ENCODE measurements at regions not wholly inside any gene's neighbourhood (a gene's known extent, or its start where the extent isn't known, plus 50 kb on each side); places are given as distances from the start of the nearest gene placed in this dataset.

- DNase-seq = no peak
Observed at GRCh38 chr5:117286813-117287212, 712.2 kb upstream of the SEMA6A start.

GRCh38 chr5:117271656-117272055, 697.0 kb upstream of the SEMA6A start:
- peak; percentile 42 for DNase-seq

GRCh38 chr5:117266280-117266679, 691.7 kb upstream of the SEMA6A start:
- DNase-seq = no peak

- DNase-seq = peak; percentile 37
Observed at GRCh38 chr5:117263231-117263630, 688.6 kb upstream of the SEMA6A start.

GRCh38 chr5:117262572-117263131, 688.0 kb upstream of the SEMA6A start:
- no peak for DNase-seq

GRCh38 chr5:117261948-117262571, 687.4 kb upstream of the SEMA6A start:
- no peak for DNase-seq

- DNase-seq = no peak
Observed at GRCh38 chr5:117255211-117256027, 680.8 kb upstream of the SEMA6A start.

GRCh38 chr5:117252566-117252965, 677.9 kb upstream of the SEMA6A start:
- DNase-seq = no peak

GRCh38 chr5:117249086-117249815, 674.6 kb upstream of the SEMA6A start:
- DNase-seq = no peak

- no peak for DNase-seq
Observed at GRCh38 chr5:117246424-117246823, 671.8 kb upstream of the SEMA6A start.

- no peak for DNase-seq
Observed at GRCh38 chr5:117245130-117245529, 670.5 kb upstream of the SEMA6A start.

GRCh38 chr5:117242028-117242427, 667.4 kb upstream of the SEMA6A start:
- DNase-seq = no peak

- no peak for DNase-seq
Observed at GRCh38 chr5:117236941-117237340, 662.3 kb upstream of the SEMA6A start.

GRCh38 chr5:117235786-117236185, 661.2 kb upstream of the SEMA6A start:
- no peak for DNase-seq

- DNase-seq = no peak
Observed at GRCh38 chr5:117230375-117230774, 655.8 kb upstream of the SEMA6A start.

- no peak for DNase-seq
Observed at GRCh38 chr5:117220730-117221129, 646.1 kb upstream of the SEMA6A start.

- DNase-seq = no peak
Observed at GRCh38 chr5:117218789-117219188, 644.2 kb upstream of the SEMA6A start.

- no peak for DNase-seq
Observed at GRCh38 chr5:117212866-117213265, 638.2 kb upstream of the SEMA6A start.

- DNase-seq = no peak
Observed at GRCh38 chr5:117210796-117211195, 636.2 kb upstream of the SEMA6A start.

GRCh38 chr5:117209479-117209878, 634.9 kb upstream of the SEMA6A start:
- no peak for DNase-seq

- no peak for DNase-seq
Observed at GRCh38 chr5:117207088-117207668, 632.6 kb upstream of the SEMA6A start.

GRCh38 chr5:117205894-117206293, 631.3 kb upstream of the SEMA6A start:
- DNase-seq = no peak

Data from skin of body (tissue), 1 donor.